WTC11 (cell line): ENCODE measurements at regions not wholly inside any gene's neighbourhood (a gene's known extent, or its start where the extent isn't known, plus 50 kb on each side); places are given as distances from the start of the nearest gene placed in this dataset.

ENCODE experiments used
- ATAC-seq: fragments of 200-7000 bp; cut with Tn5 transposase; 2 replicates; pipeline ENCODE4 v1.10.0; 2021; ENCODE audit warnings: mild to moderate bottlenecking, moderate library complexity
- CTCF ChIA-PET: fragments of 300-600 bp; sonication (Branson Sonifier 250); formaldehyde crosslinking; loops from one replicate; lab custom pipeline; 2021; ENCODE audit warnings: antibody characterized with exemption; lab: Charles Lee
- POLR2A ChIA-PET: fragments of 350-600 bp; sonication (Branson Sonifier 250); formaldehyde crosslinking; loops from one replicate; lab custom pipeline; 2021; ENCODE audit warnings: antibody characterized with exemption; lab: Charles Lee
- DNase-seq: peaks from one replicate; pipeline ENCODE4 v3.0.0; 2021; ENCODE audit warnings: low spot score
- H3K27ac Mint-ChIP-seq: 2 replicates; pipeline ENCODE4 v1.8.0; 2021; ENCODE audit warnings: mixed read lengths
- H3K27me3 Mint-ChIP-seq: 2 replicates; pipeline ENCODE4 v1.8.0; 2021; ENCODE audit warnings: low read depth, mild to moderate bottlenecking, moderate library complexity, mixed read lengths
- H3K36me3 Mint-ChIP-seq: 2 replicates; pipeline ENCODE4 v1.8.0; 2021; ENCODE audit warnings: mixed read lengths
- H3K4me1 Mint-ChIP-seq: 2 replicates; pipeline ENCODE4 v1.8.0; 2022; ENCODE audit warnings: mixed read lengths
- H3K4me3 Mint-ChIP-seq: 2 replicates; pipeline ENCODE4 v1.8.0; 2021; ENCODE audit warnings: mild to moderate bottlenecking, moderate library complexity, mixed read lengths
- H3K9me3 Mint-ChIP-seq: 2 replicates; pipeline ENCODE4 v1.8.0; 2021; ENCODE audit warnings: mixed read lengths
- ATF2 ChIP-seq: sonication (generic); formaldehyde crosslinking; IDR thresholded peaks from 2 replicates; pipeline ENCODE4 v1.8.1; 2022; ENCODE audit warnings: low read depth, missing genetic modification reagents, borderline replicate concordance
- CREM ChIP-seq: sonication (generic); formaldehyde crosslinking; IDR thresholded peaks from 2 replicates; pipeline ENCODE4 v1.8.1; 2022; ENCODE audit warnings: mild to moderate bottlenecking, missing genetic modification reagents, moderate library complexity
- ETV6 ChIP-seq: sonication (generic); formaldehyde crosslinking; IDR thresholded peaks from 2 replicates; pipeline ENCODE4 v1.8.1; 2022; ENCODE audit warnings: mild to moderate bottlenecking, missing genetic modification reagents
- FOXK1 ChIP-seq: sonication (generic); formaldehyde crosslinking; IDR thresholded peaks from 2 replicates; pipeline ENCODE4 v1.8.0; 2022; ENCODE audit warnings: mild to moderate bottlenecking, moderate library complexity, missing genetic modification reagents
- JAZF1 ChIP-seq: fragments of 250-450 bp; sonication (Bioruptor Pico); IDR thresholded peaks from 2 replicates; pipeline ENCODE4 v1.9.0; 2021; ENCODE audit warnings: moderate library complexity, mild to moderate bottlenecking, inconsistent platforms
- MLX ChIP-seq: sonication (generic); formaldehyde crosslinking; IDR thresholded peaks from 2 replicates; pipeline ENCODE4 v1.8.1; 2023; ENCODE audit warnings: mild to moderate bottlenecking, missing genetic modification reagents, moderate library complexity
- MXD4 ChIP-seq: fragments of 250-450 bp; sonication (Bioruptor Pico); IDR thresholded peaks from 2 replicates; pipeline ENCODE4 v1.8.0; 2021; ENCODE audit warnings: mild to moderate bottlenecking, moderate library complexity, borderline replicate concordance
- PRDM15 ChIP-seq: sonication (generic); formaldehyde crosslinking; IDR thresholded peaks from 2 replicates; pipeline ENCODE4 v1.8.0; 2022; ENCODE audit warnings: missing genetic modification reagents
- RORB ChIP-seq: fragments of 250-450 bp; sonication (Bioruptor Pico); IDR thresholded peaks from 2 replicates; pipeline ENCODE4 v1.9.0; 2021; ENCODE audit warnings: mild to moderate bottlenecking
- SP1 ChIP-seq: sonication (generic); formaldehyde crosslinking; conservative IDR thresholded peaks from 2 replicates; pipeline ENCODE4 v1.8.1; 2022; ENCODE audit warnings: missing genetic modification reagents
- TP53 ChIP-seq: sonication (generic); formaldehyde crosslinking; IDR thresholded peaks from 2 replicates; pipeline ENCODE4 v1.8.1; 2023; ENCODE audit warnings: mild to moderate bottlenecking, missing genetic modification reagents
- USF2 ChIP-seq: sonication (generic); formaldehyde crosslinking; IDR thresholded peaks from 2 replicates; pipeline ENCODE4 v1.8.1; 2023; ENCODE audit warnings: mild to moderate bottlenecking, missing genetic modification reagents, moderate library complexity
- ZBTB21 ChIP-seq: sonication (generic); formaldehyde crosslinking; IDR thresholded peaks from 2 replicates; pipeline ENCODE4 v1.8.1; 2023; ENCODE audit warnings: mild to moderate bottlenecking, missing genetic modification reagents, borderline replicate concordance
- ZNF532 ChIP-seq: fragments of 250-450 bp; sonication (Bioruptor Pico); IDR thresholded peaks from 2 replicates; pipeline ENCODE4 v1.9.0; 2021; ENCODE audit warnings: mild to moderate bottlenecking, borderline replicate concordance

GRCh38 chr21:35485364-35485763, 436.3 kb upstream of the RUNX1 start (continued):
- no peak for TF ChIP-seq SP1
- no peak for TF ChIP-seq PRDM15 (CRISPR knock-in tag)
- TF ChIP-seq MLX (CRISPR knock-in tag) = no peak
- TF ChIP-seq ATF2 (CRISPR knock-in tag) = no peak
- TF ChIP-seq TP53 (CRISPR knock-in tag) = no peak
- TF ChIP-seq, all 79 proteins: peak for 0

- peaks cover 8% of the 10 kb centered on the region for H3K36me3 Mint-ChIP-seq
- peaks cover 16% of the 10 kb centered on the region for H3K9me3 Mint-ChIP-seq
- H3K4me3 Mint-ChIP-seq = no peak overlapping the region
- DNase-seq (no peak), ATAC-seq (no peak)
- H3K27me3 Mint-ChIP-seq = peaks cover 3% of the 10 kb centered on the region; the same call in 1 of the 2 replicates
- TF ChIP-seq USF2 (CRISPR knock-in tag) = no peak
- TF ChIP-seq ETV6 (CRISPR knock-in tag) = no peak
- no peak for TF ChIP-seq ATF2 (CRISPR knock-in tag)
- no peak for TF ChIP-seq CREM (CRISPR knock-in tag)
- no peak for TF ChIP-seq JAZF1 (CRISPR knock-in tag)
- TF ChIP-seq RORB = no peak
- TF ChIP-seq ZBTB21 (CRISPR knock-in tag) = no peak
- no peak for TF ChIP-seq FOXK1 (CRISPR knock-in tag)
- no peak for TF ChIP-seq ZNF532
- no peak for TF ChIP-seq MXD4 (CRISPR knock-in tag)
- TF ChIP-seq, all 79 proteins: peak for 0
- Mint-ChIP-seq H3K4me1 (no peaks in the 10 kb centered on the region), H3K27ac (no peak overlapping the region)
- ChIA-PET CTCF (no interaction called here), POLR2A (no interaction called here)
Observed at GRCh38 chr21:35484851-35485250, 435.7 kb upstream of the RUNX1 start.
